Medulla oblongata (tissue), 1 donor: ENCODE measurements at regions not wholly inside any gene's neighbourhood (a gene's known extent, or its start where the extent isn't known, plus 50 kb on each side); places are given as distances from the start of the nearest gene placed in this dataset.
"Not testable (repeated sequence)": the region's sequence is repeated elsewhere in the genome, so short reads cannot be mapped to it uniquely, and the experiment has no call there.

Experiments used
- DNase-seq: peaks from one replicate; pipeline ENCODE4 v3.0.0-alpha.2; 2015; ENCODE audit errors: extremely low spot score

GRCh38 chr16:21533474-21533873 is 65.9 kb upstream of the METTL9 start:
- DNase-seq: not testable (repeated sequence)

DNA sequence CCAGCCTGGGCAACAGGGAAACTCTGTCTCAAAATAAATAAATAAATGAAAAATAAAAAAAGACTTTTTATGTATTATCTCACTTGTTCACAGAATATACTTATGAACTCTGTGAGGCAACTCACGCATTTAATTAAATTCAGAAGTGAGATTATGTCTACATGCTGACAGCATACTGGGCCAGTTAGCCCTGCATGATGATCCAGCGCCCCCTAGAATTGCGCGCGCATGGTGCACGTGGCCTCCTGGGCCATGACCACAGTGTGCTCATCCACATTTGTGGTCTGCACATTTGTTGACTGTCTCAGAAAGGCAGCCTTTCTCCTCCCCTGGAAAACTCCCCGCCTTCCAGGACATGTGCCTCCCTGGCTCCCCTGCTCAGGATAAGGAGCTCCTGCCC is 64.8 kb upstream of the METTL9 start:
- DNase-seq: not testable (repeated sequence)

- not testable (repeated sequence) for DNase-seq
Observed at GRCh38 chr16:21535201-21535600, 64.2 kb upstream of the METTL9 start.

- not testable (repeated sequence) for DNase-seq
Observed at GRCh38 chr16:21536740-21537139, 62.6 kb upstream of the METTL9 start.

- DNase-seq: not testable (repeated sequence)
Observed at GRCh38 chr16:21537598-21537997, 61.8 kb upstream of the METTL9 start.

GRCh38 chr16:21539107-21539618 is 60.2 kb upstream of the METTL9 start:
- DNase-seq: not testable (repeated sequence)

GRCh38 chr16:21540770-21541433 is 58.5 kb upstream of the METTL9 start:
- not testable (repeated sequence) for DNase-seq

DNA sequence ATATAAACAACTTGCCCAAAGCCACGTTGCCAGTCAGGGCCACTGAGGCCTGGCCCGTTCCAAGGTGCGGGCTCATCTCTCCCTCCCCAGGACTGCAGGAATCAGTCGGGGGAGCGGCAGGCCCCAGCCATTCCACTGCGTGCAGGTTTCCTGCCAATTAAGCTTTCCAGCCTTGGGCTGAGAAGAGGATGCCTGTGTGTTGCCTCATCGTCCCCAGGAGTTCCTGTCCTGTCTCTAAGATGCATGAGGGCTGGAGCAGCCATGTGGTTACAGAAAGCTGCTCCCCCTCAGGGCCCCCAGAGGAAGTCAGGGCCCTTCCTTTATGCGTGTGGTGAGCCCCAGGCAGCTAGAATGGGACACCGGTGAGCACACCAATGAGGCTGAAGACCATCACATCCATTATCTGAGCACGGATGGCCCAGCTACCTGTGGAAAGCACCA is 57.7 kb upstream of the METTL9 start:
- DNase-seq: not testable (repeated sequence)

DNA sequence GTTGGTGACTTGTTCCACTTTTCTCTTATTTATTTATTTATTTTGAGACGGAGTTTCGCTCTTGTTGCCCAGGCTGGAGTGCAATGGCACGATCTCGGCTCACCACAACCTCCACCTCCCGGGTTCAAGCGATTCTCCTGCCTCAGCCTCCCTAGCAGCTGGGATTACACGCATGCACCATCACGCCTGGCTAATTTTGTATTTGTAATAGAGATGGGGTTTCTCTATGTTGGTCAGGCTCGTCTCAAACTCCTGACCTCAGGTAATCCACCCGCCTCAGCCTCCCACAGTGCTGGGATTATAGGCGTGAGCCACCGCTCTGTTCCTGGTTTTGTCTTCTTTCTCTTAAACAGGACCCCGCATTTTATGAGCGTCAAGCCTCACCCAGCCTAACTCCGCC is 57.3 kb upstream of the METTL9 start:
- not testable (repeated sequence) for DNase-seq

DNA sequence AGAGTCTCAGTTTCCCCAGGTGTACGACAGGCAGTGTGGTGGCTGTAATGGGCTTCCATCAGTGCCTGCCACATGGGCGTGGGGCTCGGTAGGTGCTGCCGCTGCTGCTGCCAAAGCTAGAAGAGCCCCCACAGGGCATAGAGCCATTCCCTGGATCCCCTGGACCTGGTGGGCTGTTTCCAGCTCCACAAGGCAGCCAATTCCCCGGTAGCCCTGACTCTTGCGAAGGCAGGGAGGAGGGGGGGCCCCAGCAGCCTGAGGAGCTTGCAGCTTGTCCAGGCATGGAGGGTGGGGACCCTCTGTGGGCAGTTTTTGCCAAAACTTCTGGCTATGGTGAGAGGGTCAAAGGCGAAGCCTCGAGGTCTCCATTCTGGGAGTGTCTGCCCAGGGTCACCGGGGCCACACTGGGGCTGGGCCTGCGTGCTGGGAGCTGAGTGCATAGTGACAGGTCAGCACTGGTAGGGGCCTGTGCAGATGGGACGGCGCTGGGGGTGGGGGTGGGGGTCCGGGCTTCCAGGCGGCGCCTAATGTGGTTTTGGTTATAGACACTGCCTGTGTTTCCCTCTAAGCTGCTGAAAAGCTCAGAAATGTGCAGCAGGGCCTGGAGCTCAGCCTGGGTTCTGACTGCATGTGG is 56.8 kb upstream of the METTL9 start:
- not testable (repeated sequence) for DNase-seq

- not testable (repeated sequence) for DNase-seq
Observed at GRCh38 chr16:21543151-21543836, 56.1 kb upstream of the METTL9 start.

DNA sequence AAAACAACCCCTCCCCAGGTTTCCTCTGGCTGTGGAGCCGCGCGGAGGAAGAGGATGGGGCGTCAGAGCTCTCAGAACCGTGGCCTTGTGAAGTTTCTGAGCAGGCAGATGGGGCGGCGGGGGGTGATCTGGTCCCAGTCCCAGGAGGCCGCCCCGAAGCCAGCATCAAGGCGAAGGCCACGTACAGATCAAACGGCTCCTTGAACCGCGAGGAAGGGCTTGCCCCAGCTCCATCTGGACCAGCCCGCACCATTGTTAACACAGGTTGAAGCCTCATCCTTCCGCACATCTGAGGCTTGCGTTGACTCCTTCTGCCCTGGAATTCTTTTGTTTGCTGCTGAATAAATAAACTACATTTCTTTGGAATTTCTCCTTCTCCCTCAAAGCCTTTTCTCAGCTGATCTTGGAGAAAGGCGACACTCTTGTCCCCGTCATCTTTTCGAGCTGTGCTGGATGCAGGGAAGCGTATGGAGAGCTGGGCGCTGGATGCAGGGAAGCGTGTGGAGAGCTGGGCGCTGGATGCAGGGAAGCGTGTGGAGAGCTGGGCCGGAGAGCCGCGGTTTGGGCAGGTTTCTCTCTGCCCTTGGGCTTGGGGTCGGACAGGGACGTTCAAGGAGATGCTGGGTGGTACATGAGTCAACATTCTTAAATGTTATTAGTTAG is 53.6 kb upstream of the METTL9 start:
- DNase-seq: not testable (repeated sequence)

DNA sequence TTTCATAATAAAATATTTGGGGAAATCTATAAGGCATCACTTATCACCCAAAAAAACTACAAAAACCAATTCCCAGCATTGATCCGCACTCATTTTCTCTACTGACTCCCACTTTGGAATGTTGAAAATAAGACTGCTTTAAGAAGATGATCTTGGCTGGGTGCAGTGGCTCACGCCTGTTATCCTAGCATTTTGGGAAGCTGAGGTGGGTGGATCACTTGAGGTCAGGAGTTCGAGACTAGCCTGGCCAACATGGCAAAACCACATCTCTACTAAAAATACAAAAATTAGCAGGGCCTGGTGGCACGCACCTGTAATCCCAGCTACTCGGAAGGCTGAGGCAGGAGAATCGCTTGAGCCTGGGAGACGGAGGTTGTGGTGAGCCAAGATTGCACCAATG is 50.0 kb upstream of the METTL9 start:
- DNase-seq: not testable (repeated sequence)
